ENCODE measurements at regions not wholly inside any gene's neighbourhood (a gene's known extent, or its start where the extent isn't known, plus 50 kb on each side); places are given as distances from the start of the nearest gene placed in this dataset.

DNA sequence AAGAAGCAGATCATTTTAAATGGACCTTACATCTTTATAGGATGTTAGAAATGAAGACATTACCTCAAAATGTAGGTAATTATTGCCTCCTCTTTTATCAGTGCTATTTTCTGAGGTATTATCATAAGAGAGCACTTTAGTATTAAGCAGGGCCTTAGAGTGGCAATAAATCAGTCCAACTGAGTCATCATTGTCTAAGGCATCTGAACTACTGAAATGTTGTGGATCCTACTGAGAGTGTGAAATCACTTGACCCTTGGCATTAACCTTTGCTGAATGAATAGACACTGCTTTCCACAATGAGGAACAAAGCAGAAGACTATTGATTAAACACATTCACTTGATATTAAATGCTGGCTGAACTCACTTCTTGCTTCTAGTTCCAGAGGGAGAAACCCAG is 224.6 kb upstream of the ARRDC3 start:
- TF ChIP-seq, protein P1, sequence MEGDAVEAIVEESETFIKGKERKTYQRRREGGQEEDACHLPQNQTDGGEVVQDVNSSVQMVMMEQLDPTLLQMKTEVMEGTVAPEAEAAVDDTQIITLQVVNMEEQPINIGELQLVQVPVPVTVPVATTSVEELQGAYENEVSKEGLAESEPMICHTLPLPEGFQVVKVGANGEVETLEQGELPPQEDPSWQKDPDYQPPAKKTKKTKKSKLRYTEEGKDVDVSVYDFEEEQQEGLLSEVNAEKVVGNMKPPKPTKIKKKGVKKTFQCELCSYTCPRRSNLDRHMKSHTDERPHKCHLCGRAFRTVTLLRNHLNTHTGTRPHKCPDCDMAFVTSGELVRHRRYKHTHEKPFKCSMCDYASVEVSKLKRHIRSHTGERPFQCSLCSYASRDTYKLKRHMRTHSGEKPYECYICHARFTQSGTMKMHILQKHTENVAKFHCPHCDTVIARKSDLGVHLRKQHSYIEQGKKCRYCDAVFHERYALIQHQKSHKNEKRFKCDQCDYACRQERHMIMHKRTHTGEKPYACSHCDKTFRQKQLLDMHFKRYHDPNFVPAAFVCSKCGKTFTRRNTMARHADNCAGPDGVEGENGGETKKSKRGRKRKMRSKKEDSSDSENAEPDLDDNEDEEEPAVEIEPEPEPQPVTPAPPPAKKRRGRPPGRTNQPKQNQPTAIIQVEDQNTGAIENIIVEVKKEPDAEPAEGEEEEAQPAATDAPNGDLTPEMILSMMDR (conservative IDR thresholded peaks at IDR 0.05): no peak
- no peak for TF ChIP-seq ZFX (IDR thresholded peaks at IDR 0.05)
